Transverse colon (tissue), 4 donors: ENCODE measurements at regions not wholly inside any gene's neighbourhood (a gene's known extent, or its start where the extent isn't known, plus 50 kb on each side); places are given as distances from the start of the nearest gene placed in this dataset.

Source experiments
- CTCF ChIP-seq, 5 experiments: fragments of 200-600 bp in 3 of 5; fragments of 450-650 bp in 2 of 5; sonication (generic) in 3 of 5; IDR thresholded peaks; 1 replicate in 2 of 5; 2 replicates in 3 of 5; pipeline ENCODE4 v1.5.1; 2016 to 2017; ENCODE audit warnings: antibody characterized with exemption in 5 of 5, inconsistent platforms in 3 of 5, mild to moderate bottlenecking in 2 of 5, moderate library complexity in 1 of 5
- POLR2AphosphoS5 ChIP-seq, 3 donors: sonication (generic); formaldehyde crosslinking; IDR thresholded peaks; one replicate each; pipeline ENCODE4 v1.6.1; 2016; ENCODE audit warnings: antibody characterized with exemption in 3 of 3

DNA sequence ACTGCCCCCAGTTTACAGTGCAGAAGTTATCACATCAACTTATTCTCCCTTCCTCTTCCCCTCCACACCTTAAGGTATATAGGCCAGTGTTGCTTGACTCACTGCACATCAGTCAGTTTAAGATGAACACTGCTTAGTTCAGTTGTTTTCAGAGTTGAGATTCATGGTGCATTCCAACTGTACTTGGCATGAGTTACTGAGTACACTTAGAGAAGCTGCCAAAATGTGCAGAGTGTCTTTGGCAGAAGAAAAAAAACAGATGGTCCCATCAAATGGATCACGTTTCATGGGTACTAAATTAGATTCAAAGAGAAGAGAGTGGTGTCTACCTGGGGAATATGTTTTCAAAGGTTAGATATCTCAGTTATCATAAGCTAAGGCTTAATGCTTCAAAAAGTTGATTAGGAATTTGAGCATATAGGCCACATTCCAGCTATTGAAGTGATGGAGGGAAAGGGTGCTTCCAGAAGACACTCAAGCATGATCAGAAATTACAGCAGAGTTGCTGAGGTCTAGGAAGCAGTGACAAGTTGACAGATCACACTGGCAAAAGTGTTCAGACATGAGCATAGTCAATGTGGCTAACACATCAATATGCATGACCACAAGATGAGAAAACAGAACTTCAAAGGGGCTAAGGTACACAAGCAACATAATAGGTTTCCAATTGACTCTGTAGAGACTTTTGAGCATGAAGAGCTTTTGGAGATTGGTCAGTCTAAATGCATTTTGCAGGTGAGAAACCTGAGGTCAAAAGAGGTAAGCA is 579.2 kb upstream of the CELF2 start:
- no peak for TF ChIP-seq CTCF (IDR thresholded peaks at IDR 0.05)
- TF ChIP-seq POLR2AphosphoS5 (IDR thresholded peaks at IDR 0.05): no peak
